GM20000 (cell line): ENCODE measurements at regions not wholly inside any gene's neighbourhood (a gene's known extent, or its start where the extent isn't known, plus 50 kb on each side); places are given as distances from the start of the nearest gene placed in this dataset.

ENCODE experiments used
- DNase-seq: peaks from one replicate; pipeline ENCODE4 v3.0.0; 2012; ENCODE audit warnings: low spot score
- TF ChIP-seq, protein P1 (sequence below): IDR thresholded peaks from 2 replicates; pipeline ENCODE4 v1.5.1; 2012; ENCODE audit warnings: mild to moderate bottlenecking, control low read depth; ENCODE audit errors: extremely low read depth, missing control alignments

- TF ChIP-seq, protein P1, sequence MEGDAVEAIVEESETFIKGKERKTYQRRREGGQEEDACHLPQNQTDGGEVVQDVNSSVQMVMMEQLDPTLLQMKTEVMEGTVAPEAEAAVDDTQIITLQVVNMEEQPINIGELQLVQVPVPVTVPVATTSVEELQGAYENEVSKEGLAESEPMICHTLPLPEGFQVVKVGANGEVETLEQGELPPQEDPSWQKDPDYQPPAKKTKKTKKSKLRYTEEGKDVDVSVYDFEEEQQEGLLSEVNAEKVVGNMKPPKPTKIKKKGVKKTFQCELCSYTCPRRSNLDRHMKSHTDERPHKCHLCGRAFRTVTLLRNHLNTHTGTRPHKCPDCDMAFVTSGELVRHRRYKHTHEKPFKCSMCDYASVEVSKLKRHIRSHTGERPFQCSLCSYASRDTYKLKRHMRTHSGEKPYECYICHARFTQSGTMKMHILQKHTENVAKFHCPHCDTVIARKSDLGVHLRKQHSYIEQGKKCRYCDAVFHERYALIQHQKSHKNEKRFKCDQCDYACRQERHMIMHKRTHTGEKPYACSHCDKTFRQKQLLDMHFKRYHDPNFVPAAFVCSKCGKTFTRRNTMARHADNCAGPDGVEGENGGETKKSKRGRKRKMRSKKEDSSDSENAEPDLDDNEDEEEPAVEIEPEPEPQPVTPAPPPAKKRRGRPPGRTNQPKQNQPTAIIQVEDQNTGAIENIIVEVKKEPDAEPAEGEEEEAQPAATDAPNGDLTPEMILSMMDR, result no peak
- no peak for DNase-seq
These were observed 1994.3 kb downstream of the MRPL39 start for GRCh38 chr21:23613014-23613413.

- TF ChIP-seq, protein P1, result no peak
- no peak for DNase-seq
These were observed 1995.1 kb downstream of the MRPL39 start for GRCh38 chr21:23612210-23612609.

DNA sequence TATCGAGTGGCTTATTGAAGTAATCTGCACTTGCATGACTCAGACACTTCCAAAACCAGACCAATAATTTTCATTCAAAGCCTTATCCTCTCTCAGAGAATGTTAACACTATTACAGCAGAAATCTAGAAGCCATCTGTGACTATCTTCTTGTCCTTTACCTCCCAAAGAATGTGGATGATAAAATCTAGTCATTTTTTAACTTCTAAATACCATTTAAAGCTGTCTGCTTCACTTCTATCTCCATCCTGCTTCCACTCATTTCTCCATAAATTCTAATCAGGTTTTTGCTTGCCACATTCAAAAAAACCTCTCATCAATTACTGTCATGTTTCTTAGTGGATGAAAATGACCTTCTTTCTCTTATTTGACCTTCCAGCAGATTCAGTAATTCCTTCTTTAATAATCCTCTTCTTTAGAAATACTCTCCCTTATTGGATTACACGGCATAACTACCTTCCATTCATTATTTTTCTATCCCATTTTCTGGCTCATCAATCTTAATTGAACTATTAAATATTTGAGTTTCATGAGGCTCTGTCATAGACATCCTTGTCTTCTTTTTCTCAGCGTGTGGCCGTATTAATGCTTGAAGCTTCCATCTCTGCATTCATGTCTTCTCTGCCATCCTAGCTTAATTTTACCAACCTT, 1999.4 kb downstream of the MRPL39 start:
- DNase-seq, result no peak
- TF ChIP-seq, protein P1, result no peak

- TF ChIP-seq, protein P1, result no peak
- DNase-seq, result no peak
These were observed 2005.7 kb downstream of the MRPL39 start for GRCh38 chr21:23601549-23601948.

GRCh38 chr21:23593582-23593981, 2013.7 kb downstream of the MRPL39 start:
- TF ChIP-seq, protein P1, result no peak
- no peak for DNase-seq

GRCh38 chr21:23585419-23585818, 2021.9 kb downstream of the MRPL39 start:
- TF ChIP-seq, protein P1, result no peak

GRCh38 chr21:23579573-23579972, 2027.7 kb downstream of the MRPL39 start:
- TF ChIP-seq, protein P1, result no peak
- DNase-seq, result no peak

More at GRCh38 chr21:23585419-23585818, 2021.9 kb downstream of the MRPL39 start:
- no peak for DNase-seq
